NCI-H128 (cell line): ENCODE measurements at regions not wholly inside any gene's neighbourhood (a gene's known extent, or its start where the extent isn't known, plus 50 kb on each side); places are given as distances from the start of the nearest gene placed in this dataset.

Source experiments
- DNase-seq: peaks from one replicate; lab custom pipeline; 2025; ENCODE audit not compliant: unreplicated experiment; lab: John Stamatoyannopoulos, UW

- DNase-seq = no peak
Measured at GRCh38 chr3:182440101-182440500, 353.2 kb upstream of the ATP11B start.

- no peak for DNase-seq
Measured at GRCh38 chr3:182445576-182445975, 347.7 kb upstream of the ATP11B start.

- no peak for DNase-seq
Measured at GRCh38 chr3:182450942-182451787, 342.1 kb upstream of the ATP11B start.

- no peak for DNase-seq
Measured at GRCh38 chr3:182451871-182452270, 341.4 kb upstream of the ATP11B start.

- no peak for DNase-seq
Measured at GRCh38 chr3:182455011-182455410, 338.3 kb upstream of the ATP11B start.

GRCh38 chr3:182460303-182460702 is 333.0 kb upstream of the ATP11B start:
- no peak for DNase-seq

GRCh38 chr3:182462152-182462551 is 331.2 kb upstream of the ATP11B start:
- DNase-seq = no peak

- no peak for DNase-seq
Measured at GRCh38 chr3:182464513-182465145, 328.7 kb upstream of the ATP11B start.

- DNase-seq = no peak
Measured at GRCh38 chr3:182465301-182466185, 327.8 kb upstream of the ATP11B start.

GRCh38 chr3:182469086-182469485 is 324.2 kb upstream of the ATP11B start:
- DNase-seq = no peak

GRCh38 chr3:182470187-182470586 is 323.1 kb upstream of the ATP11B start:
- no peak for DNase-seq

- DNase-seq = no peak
Measured at GRCh38 chr3:182473191-182473710, 320.1 kb upstream of the ATP11B start.

GRCh38 chr3:182478369-182478768 is 314.9 kb upstream of the ATP11B start:
- DNase-seq = no peak

- no peak for DNase-seq
Measured at GRCh38 chr3:182479419-182480336, 313.6 kb upstream of the ATP11B start.

- DNase-seq = no peak
Measured at GRCh38 chr3:182482705-182483104, 310.6 kb upstream of the ATP11B start.

- no peak for DNase-seq
Measured at GRCh38 chr3:182484682-182485081, 308.6 kb upstream of the ATP11B start.

GRCh38 chr3:182485301-182485700 is 308.0 kb upstream of the ATP11B start:
- no peak for DNase-seq

- DNase-seq = no peak
Measured at GRCh38 chr3:182486463-182486862, 306.8 kb upstream of the ATP11B start.

- no peak for DNase-seq
Measured at GRCh38 chr3:182487143-182487542, 306.2 kb upstream of the ATP11B start.

GRCh38 chr3:182487611-182488010 is 305.7 kb upstream of the ATP11B start:
- DNase-seq = no peak
